Thyroid gland (tissue), 4 donors: ENCODE measurements at regions not wholly inside any gene's neighbourhood (a gene's known extent, or its start where the extent isn't known, plus 50 kb on each side); places are given as distances from the start of the nearest gene placed in this dataset.

Experiments used
- DNase-seq, 2 donors: peaks; one replicate each; pipeline ENCODE4 v3.0.0-alpha.2; 2019
- H3K27ac ChIP-seq, 3 donors: fragments of 200-600 bp; sonication (generic); 1 replicate in 2 of 3; 2 replicates in 1 of 3; pipeline ENCODE4 v1.5.1; 2016 to 2019; ENCODE audit warnings: mild to moderate bottlenecking in 1 of 3, moderate library complexity in 1 of 3
- H3K27me3 ChIP-seq: fragments of 200-600 bp; sonication (generic); one replicate; pipeline ENCODE4 v1.5.1; 2019
- H3K36me3 ChIP-seq, 2 donors: fragments of 200-600 bp; sonication (generic); one replicate each; pipeline ENCODE4 v1.5.1; 2016 to 2019
- H3K4me1 ChIP-seq, 2 donors: fragments of 200-600 bp; sonication (generic); one replicate each; pipeline ENCODE4 v1.5.1; 2017 to 2019
- H3K4me3 ChIP-seq, 3 donors: fragments of 200-600 bp; sonication (generic); replicated peaks in 1 of 3; 1 replicate in 2 of 3; 2 replicates in 1 of 3; pipeline ENCODE4 v1.5.1; 2016; ENCODE audit warnings: mild to moderate bottlenecking in 1 of 3
- H3K9me3 ChIP-seq: fragments of 200-600 bp; sonication (generic); one replicate; pipeline ENCODE4 v1.5.1; 2017
- CTCF ChIP-seq, 6 experiments: fragments of 200-600 bp in 3 of 6; fragments of 450-650 bp in 3 of 6; sonication (generic) in 3 of 6; IDR thresholded peaks; one replicate each; pipeline ENCODE4 v1.5.1; 2016 to 2019; ENCODE audit warnings: antibody characterized with exemption in 6 of 6, mild to moderate bottlenecking in 2 of 6, inconsistent platforms in 1 of 6, moderate library complexity in 1 of 6
- POLR2A ChIP-seq, 2 donors: fragments of 450-650 bp; IDR thresholded peaks; one replicate each; pipeline ENCODE4 v1.6.1; 2017; ENCODE audit warnings: antibody characterized with exemption in 2 of 2, mild to moderate bottlenecking in 2 of 2, moderate library complexity in 1 of 2
- WGBS, 2 donors: methylation state at CpG; one replicate each; pipeline ENCODE4 v1.1.5; 2017; 5-methylcytosine and 5-hydroxymethylcytosine counted together
- intact Hi-C: fragments of 100-400 bp; cut with DNase I; formaldehyde crosslinking; loops from one replicate; pipeline ENCODE4 v1.15.1; 2023

GRCh38 chr6:117818449-117818848 is 88.6 kb upstream of the SLC35F1 start:
- Histone ChIP-seq H3K27me3 (no peaks in the 10 kb centered on the region), H3K27ac (no peak overlapping the region), H3K36me3 (no peaks in the 10 kb centered on the region), H3K4me1 (no peaks in the 10 kb centered on the region), H3K4me3 (no peak overlapping the region), H3K9me3 (no peaks in the 10 kb centered on the region)
- intact Hi-C loops: no loop called here
- WGBS, 2 donors: 31 to 34% methylated on average over 1 of the region's 1 CpG
- DNase-seq: no peak
- no peak for TF ChIP-seq CTCF (IDR thresholded peaks at IDR 0.05)
- no peak for TF ChIP-seq POLR2A (IDR thresholded peaks at IDR 0.05)

GRCh38 chr6:117829594-117830319 is 77.3 kb upstream of the SLC35F1 start:
- Histone ChIP-seq H3K4me3 (no peak overlapping the region), H3K36me3 (no peaks in the 10 kb centered on the region), H3K27ac (no peak overlapping the region), H3K4me1 (no peaks in the 10 kb centered on the region), H3K27me3 (no peaks in the 10 kb centered on the region), H3K9me3 (no peaks in the 10 kb centered on the region)
- intact Hi-C loops: no loop called here
- DNase-seq: no peak
- WGBS, 2 donors: 0 to 2% methylated on average over 8 of the region's 8 CpGs
- TF ChIP-seq CTCF (IDR thresholded peaks at IDR 0.05): peak in 1 of 6 experiments; percentile 8
- no peak for TF ChIP-seq POLR2A (IDR thresholded peaks at IDR 0.05)

- no peaks in the 10 kb centered on the region for H3K27me3 ChIP-seq
- WGBS, 2 donors: 60 to 64% methylated on average over 3 of the region's 3 CpGs
- TF ChIP-seq POLR2A (IDR thresholded peaks at IDR 0.05): no peak
- TF ChIP-seq CTCF (IDR thresholded peaks at IDR 0.05): no peak
- no peaks in the 10 kb centered on the region for H3K36me3 ChIP-seq
- DNase-seq: no peak
- intact Hi-C loops: no loop called here
- no peaks in the 10 kb centered on the region for H3K4me1 ChIP-seq
- H3K9me3 ChIP-seq: no peaks in the 10 kb centered on the region
- no peak overlapping the region for H3K27ac ChIP-seq
- no peak overlapping the region for H3K4me3 ChIP-seq
These were observed 69.8 kb upstream of the SLC35F1 start for GRCh38 chr6:117837261-117837660.

GRCh38 chr6:117840541-117840983 is 66.5 kb upstream of the SLC35F1 start:
- Histone ChIP-seq H3K9me3 (no peaks in the 10 kb centered on the region), H3K4me3 (no peak overlapping the region), H3K36me3 (no peaks in the 10 kb centered on the region), H3K4me1 (no peaks in the 10 kb centered on the region), H3K27me3 (no peaks in the 10 kb centered on the region), H3K27ac (no peak overlapping the region)
- TF ChIP-seq CTCF (IDR thresholded peaks at IDR 0.05): peak in 2 of 6 experiments; percentile 4 to 9
- no peak for TF ChIP-seq POLR2A (IDR thresholded peaks at IDR 0.05)
- intact Hi-C loops: no loop called here
- WGBS, 2 donors: 12 to 14% methylated on average over 2 of the region's 2 CpGs
- DNase-seq: no peak

- Histone ChIP-seq H3K36me3 (no peaks in the 10 kb centered on the region), H3K4me1 (no peaks in the 10 kb centered on the region), H3K9me3 (no peaks in the 10 kb centered on the region), H3K4me3 (no peak overlapping the region), H3K27me3 (no peaks in the 10 kb centered on the region), H3K27ac (no peak overlapping the region)
- DNase-seq: no peak
- TF ChIP-seq POLR2A (IDR thresholded peaks at IDR 0.05) (no peak), CTCF (IDR thresholded peaks at IDR 0.05) (no peak)
- intact Hi-C loops: no loop called here
These were observed 59.2 kb upstream of the SLC35F1 start for GRCh38 chr6:117847912-117848311.
